Loucy (cell line): ENCODE measurements at regions not wholly inside any gene's neighbourhood (a gene's known extent, or its start where the extent isn't known, plus 50 kb on each side); places are given as distances from the start of the nearest gene placed in this dataset.

Experiments
- H2AFZ ChIP-seq: fragments of 200-600 bp; sonication (generic); 2 replicates; pipeline ENCODE4 v1.6.0; 2016; ENCODE audit warnings: antibody characterized with exemption, mild to moderate bottlenecking, low read length, moderate library complexity
- H3F3A ChIP-seq: fragments of 200-600 bp; 2 replicates; pipeline ENCODE4 v1.6.0; 2016; ENCODE audit warnings: antibody characterized with exemption, low read depth, mild to moderate bottlenecking
- H3K27me3 ChIP-seq: fragments of 200-600 bp; sonication (generic); 2 replicates; pipeline ENCODE4 v1.6.1; 2014; ENCODE audit warnings: low read length, mild to moderate bottlenecking; ENCODE audit not compliant: insufficient read depth, poor library complexity, severe bottlenecking
- H3K36me3 ChIP-seq: fragments of 200-600 bp; sonication (generic); 2 replicates; pipeline ENCODE4 v1.6.1; 2016; ENCODE audit warnings: low read length; ENCODE audit not compliant: insufficient read depth
- H3K4me1 ChIP-seq: fragments of 200-600 bp; sonication (generic); 2 replicates; pipeline ENCODE4 v1.5.1; 2014; ENCODE audit warnings: low read length, mild to moderate bottlenecking; ENCODE audit not compliant: insufficient read depth, poor library complexity, severe bottlenecking
- H3K4me2 ChIP-seq: fragments of 200-600 bp; sonication (generic); 2 replicates; pipeline ENCODE4 v1.6.0; 2014; ENCODE audit warnings: antibody characterized with exemption, low read length, low read depth, mild to moderate bottlenecking; ENCODE audit not compliant: poor library complexity, severe bottlenecking
- H3K4me3 ChIP-seq: fragments of 200-600 bp; sonication (generic); 2 replicates; pipeline ENCODE4 v1.5.1; 2014; ENCODE audit warnings: low read length, mild to moderate bottlenecking, mixed read lengths; ENCODE audit not compliant: poor library complexity, severe bottlenecking
- H3K79me2 ChIP-seq: fragments of 200-600 bp; sonication (generic); 2 replicates; pipeline ENCODE4 v1.6.1; 2014; ENCODE audit warnings: low read length; ENCODE audit not compliant: insufficient read depth
- H3K9ac ChIP-seq: fragments of 200-600 bp; sonication (generic); 2 replicates; pipeline ENCODE4 v1.6.0; 2014; ENCODE audit warnings: mild to moderate bottlenecking, low read depth, low read length, moderate library complexity; ENCODE audit not compliant: poor library complexity, severe bottlenecking
- H3K9me2 ChIP-seq: fragments of 200-600 bp; sonication (generic); replicated peaks from 2 replicates; pipeline ENCODE4 v1.6.1; 2016; ENCODE audit warnings: low read depth, low read length, mixed read lengths
- H3K9me3 ChIP-seq: fragments of 200-600 bp; sonication (generic); 2 replicates; pipeline ENCODE4 v1.6.1; 2014; ENCODE audit warnings: mild to moderate bottlenecking, antibody characterized with exemption, low read length, low read depth; ENCODE audit not compliant: insufficient read depth
- H4K20me1 ChIP-seq: fragments of 200-600 bp; sonication (generic); 2 replicates; pipeline ENCODE4 v1.6.0; 2014; ENCODE audit warnings: antibody characterized with exemption, low read length, mild to moderate bottlenecking; ENCODE audit not compliant: insufficient read depth, poor library complexity, severe bottlenecking
- EZH2phosphoT487 ChIP-seq: fragments of 200-600 bp; IDR thresholded peaks from 2 replicates; pipeline ENCODE4 v1.6.1; 2018; ENCODE audit warnings: antibody characterized with exemption, mild to moderate bottlenecking, moderate library complexity, borderline replicate concordance
- TF ChIP-seq, protein P1 (sequence below): fragments of 200-600 bp; sonication (generic); conservative IDR thresholded peaks from 2 replicates; pipeline ENCODE4 v1.5.1; 2014; ENCODE audit warnings: mild to moderate bottlenecking, antibody characterized with exemption, low read length

GRCh38 chr10:2659660-2660209, 407.6 kb upstream of the PFKP start:
- TF ChIP-seq, protein P1, sequence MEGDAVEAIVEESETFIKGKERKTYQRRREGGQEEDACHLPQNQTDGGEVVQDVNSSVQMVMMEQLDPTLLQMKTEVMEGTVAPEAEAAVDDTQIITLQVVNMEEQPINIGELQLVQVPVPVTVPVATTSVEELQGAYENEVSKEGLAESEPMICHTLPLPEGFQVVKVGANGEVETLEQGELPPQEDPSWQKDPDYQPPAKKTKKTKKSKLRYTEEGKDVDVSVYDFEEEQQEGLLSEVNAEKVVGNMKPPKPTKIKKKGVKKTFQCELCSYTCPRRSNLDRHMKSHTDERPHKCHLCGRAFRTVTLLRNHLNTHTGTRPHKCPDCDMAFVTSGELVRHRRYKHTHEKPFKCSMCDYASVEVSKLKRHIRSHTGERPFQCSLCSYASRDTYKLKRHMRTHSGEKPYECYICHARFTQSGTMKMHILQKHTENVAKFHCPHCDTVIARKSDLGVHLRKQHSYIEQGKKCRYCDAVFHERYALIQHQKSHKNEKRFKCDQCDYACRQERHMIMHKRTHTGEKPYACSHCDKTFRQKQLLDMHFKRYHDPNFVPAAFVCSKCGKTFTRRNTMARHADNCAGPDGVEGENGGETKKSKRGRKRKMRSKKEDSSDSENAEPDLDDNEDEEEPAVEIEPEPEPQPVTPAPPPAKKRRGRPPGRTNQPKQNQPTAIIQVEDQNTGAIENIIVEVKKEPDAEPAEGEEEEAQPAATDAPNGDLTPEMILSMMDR = no peak
- no peak for TF ChIP-seq EZH2phosphoT487
- no peak overlapping the region for H3K4me3 ChIP-seq
- H3K27me3 ChIP-seq = no peaks in the 10 kb centered on the region
- H3K4me1 ChIP-seq = no peaks in the 10 kb centered on the region
- no peaks in the 10 kb centered on the region for H3K9me3 ChIP-seq
- H4K20me1 ChIP-seq = no peaks in the 10 kb centered on the region
- no peak overlapping the region for H2AFZ ChIP-seq
- no peaks in the 10 kb centered on the region for H3K36me3 ChIP-seq
- H3F3A ChIP-seq = no peaks in the 10 kb centered on the region
- H3K9me2 ChIP-seq = no peaks in the 10 kb centered on the region
- H3K4me2 ChIP-seq = no peak overlapping the region
- H3K79me2 ChIP-seq = no peaks in the 10 kb centered on the region
- no peak overlapping the region for H3K9ac ChIP-seq

DNA sequence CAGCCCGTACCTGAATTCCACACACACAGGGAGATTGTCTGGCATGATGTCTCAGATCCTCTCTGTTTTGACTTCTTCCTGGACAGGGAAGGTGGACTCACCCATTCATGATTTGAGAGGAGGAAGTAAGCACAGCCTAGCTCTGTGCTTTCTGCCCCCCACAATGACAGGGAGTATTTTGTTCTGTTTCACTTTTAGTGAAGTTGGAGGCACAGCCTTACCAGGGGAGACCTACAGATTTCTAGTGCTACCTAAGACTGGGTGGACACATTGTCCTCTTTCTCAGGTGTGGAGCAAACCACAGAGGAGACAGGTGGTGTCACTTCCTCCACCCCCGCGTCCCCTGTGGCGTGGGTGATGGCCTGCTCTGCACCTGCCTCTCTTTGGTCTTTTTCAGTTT, 408.6 kb upstream of the PFKP start:
- no peak overlapping the region for H3K4me2 ChIP-seq
- no peaks in the 10 kb centered on the region for H3K4me1 ChIP-seq
- no peaks in the 10 kb centered on the region for H3K27me3 ChIP-seq
- H3K9ac ChIP-seq = no peak overlapping the region
- TF ChIP-seq, protein P1 = no peak
- no peak for TF ChIP-seq EZH2phosphoT487
- no peak overlapping the region for H3K4me3 ChIP-seq
- no peak overlapping the region for H2AFZ ChIP-seq
- no peaks in the 10 kb centered on the region for H3F3A ChIP-seq
- no peaks in the 10 kb centered on the region for H3K9me3 ChIP-seq
- H3K9me2 ChIP-seq = no peaks in the 10 kb centered on the region
- no peaks in the 10 kb centered on the region for H4K20me1 ChIP-seq
- no peaks in the 10 kb centered on the region for H3K79me2 ChIP-seq
- H3K36me3 ChIP-seq = no peaks in the 10 kb centered on the region

DNA sequence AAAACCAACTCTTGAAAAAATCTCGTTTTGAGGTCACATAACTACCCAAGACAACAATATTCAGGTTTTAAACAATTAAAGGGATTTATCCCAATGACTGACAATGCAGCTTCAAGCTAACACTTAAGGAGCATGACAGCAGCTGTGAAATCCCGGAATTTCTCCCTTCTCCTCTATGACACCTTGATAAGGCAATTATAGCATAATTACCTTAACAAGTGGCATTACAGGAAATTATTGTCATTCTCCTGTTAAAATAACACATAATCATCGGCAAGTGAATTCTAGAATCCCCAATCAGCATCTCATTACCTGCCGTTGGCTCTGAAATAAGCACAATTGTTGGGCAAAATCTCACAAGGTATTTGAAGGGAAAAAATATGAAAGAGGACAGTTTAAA, 417.0 kb upstream of the PFKP start:
- no peaks in the 10 kb centered on the region for H3K79me2 ChIP-seq
- H3K4me2 ChIP-seq = no peak overlapping the region
- TF ChIP-seq, protein P1 = no peak
- TF ChIP-seq EZH2phosphoT487 = no peak
- H4K20me1 ChIP-seq = no peaks in the 10 kb centered on the region
- H2AFZ ChIP-seq = no peak overlapping the region
- no peaks in the 10 kb centered on the region for H3K4me1 ChIP-seq
- no peaks in the 10 kb centered on the region for H3K27me3 ChIP-seq
- no peaks in the 10 kb centered on the region for H3K9me2 ChIP-seq
- H3K9me3 ChIP-seq = no peaks in the 10 kb centered on the region
- H3K36me3 ChIP-seq = no peaks in the 10 kb centered on the region
- H3K4me3 ChIP-seq = no peak overlapping the region
- no peaks in the 10 kb centered on the region for H3F3A ChIP-seq
- H3K9ac ChIP-seq = no peak overlapping the region
